ENCODE measurements at regions not wholly inside any gene's neighbourhood (a gene's known extent, or its start where the extent isn't known, plus 50 kb on each side); places are given as distances from the start of the nearest gene placed in this dataset.

GRCh38 chr3:18827664-18828063 is 320.6 kb upstream of the KCNH8 start:
- no peaks in the 10 kb centered on the region for H3K79me2 ChIP-seq (ENCODE audit: control insufficient read depth, insufficient read depth, low read length)
- WGBS (ENCODE audit: insufficient coverage, low coverage, missing lambda C conversion rate) = 2% methylated on average over 3 of the region's 3 CpGs
- intact Hi-C loops (cut with micrococcal nuclease) (no loop called here), in situ Hi-C loops (cut with MboI) (no loop called here)
- H3K9me1 ChIP-seq (ENCODE audit: control insufficient read depth, insufficient read depth, low read length) = no peaks in the 10 kb centered on the region
- no TSS peak for BruUV-seq (replicated peaks)
- no peaks in the 10 kb centered on the region for H3K4me1 ChIP-seq (replicated peaks in 1 of 2; ENCODE audit: control insufficient read depth in 2 of 2, insufficient read depth in 2 of 2, low read length in 2 of 2)
- ChIA-PET CTCF (ENCODE audit: low intra/inter-chr PET ratio) (no interaction called here), POLR2A (no interaction called here)
- no peaks in the 10 kb centered on the region for H4K20me1 ChIP-seq (replicated peaks; ENCODE audit: control insufficient read depth, insufficient read depth, low read length)
- no peaks in the 10 kb centered on the region for H3K27me3 ChIP-seq (ENCODE audit: control insufficient read depth in 2 of 2, insufficient read depth in 2 of 2, low read length in 2 of 2)
- H3K36me3 ChIP-seq (ENCODE audit: control insufficient read depth, insufficient read depth, low read length) = no peaks in the 10 kb centered on the region
- DNase-seq (ENCODE audit: extremely low read depth in 1 of 4, low spot score in 3 of 4) (no peak), ATAC-seq (no peak), FAIRE-seq (no peak)
- no peak overlapping the region for H3K4me3 ChIP-seq
- no peak overlapping the region for H2AFZ ChIP-seq (ENCODE audit: low read depth, low read length)
- H3K27ac ChIP-seq (ENCODE audit: extremely low read depth, low read depth, low read length) = no peak overlapping the region
- no peak overlapping the region for H3K4me2 ChIP-seq (ENCODE audit: insufficient read depth, low read length)
- H3K9ac ChIP-seq (ENCODE audit: insufficient read depth in 1 of 2, low read depth in 2 of 2, low read length in 2 of 2) = no peak overlapping the region
- H3K9me3 ChIP-seq (replicated peaks; ENCODE audit: control insufficient read depth, insufficient read depth, low read depth, low read length) = no peaks in the 10 kb centered on the region; the same call in 1 of the 2 replicates
- TF ChIP-seq SMAD1 (IDR thresholded peaks at IDR 0.05; ENCODE audit: low read depth, low read length, partially characterized antibody) (no peak), EHMT2 (IDR thresholded peaks at IDR 0.05) (no peak), SAFB (IDR thresholded peaks at IDR 0.05; ENCODE audit: borderline replicate concordance, low read depth, low read length) (no peak), ELF2 (CRISPR knock-in tag; IDR thresholded peaks at IDR 0.05) (no peak), MEIS2 (IDR thresholded peaks at IDR 0.05; ENCODE audit: partially characterized antibody) (no peak), ZFPM2 (CRISPR knock-in tag; IDR thresholded peaks at IDR 0.05) (no peak), ELF4 (CRISPR knock-in tag; IDR thresholded peaks at IDR 0.05) (no peak), PML (IDR thresholded peaks at IDR 0.05; ENCODE audit: low read length) (no peak), ZC3H4 (CRISPR knock-in tag; IDR thresholded peaks at IDR 0.05; ENCODE audit: borderline replicate concordance) (no peak), MLLT1 (IDR thresholded peaks at IDR 0.05) (no peak), NFRKB (IDR thresholded peaks at IDR 0.05; ENCODE audit: low read depth) (no peak), OTX1 (CRISPR knock-in tag; IDR thresholded peaks at IDR 0.05) (no peak), NR4A1 (CRISPR knock-in tag; IDR thresholded peaks at IDR 0.05) (no peak), NR4A1 (tag; IDR thresholded peaks at IDR 0.05) (no peak), SIX5 (IDR thresholded peaks at IDR 0.05; ENCODE audit: borderline replicate concordance in 1 of 2, insufficient read depth in 1 of 2, low read depth in 1 of 2, low read length in 2 of 2) (no peak), ZNF140 (CRISPR knock-in tag; IDR thresholded peaks at IDR 0.05) (no peak), RREB1 (CRISPR knock-in tag; IDR thresholded peaks at IDR 0.05) (no peak), CBFA2T3 (IDR thresholded peaks at IDR 0.05) (no peak)

All from K562 (cell line).